ENCODE measurements at regions not wholly inside any gene's neighbourhood (a gene's known extent, or its start where the extent isn't known, plus 50 kb on each side); places are given as distances from the start of the nearest gene placed in this dataset.
"Not testable (repeated sequence)": the region's sequence is repeated elsewhere in the genome, so short reads cannot be mapped to it uniquely, and the experiment has no call there.

DNA sequence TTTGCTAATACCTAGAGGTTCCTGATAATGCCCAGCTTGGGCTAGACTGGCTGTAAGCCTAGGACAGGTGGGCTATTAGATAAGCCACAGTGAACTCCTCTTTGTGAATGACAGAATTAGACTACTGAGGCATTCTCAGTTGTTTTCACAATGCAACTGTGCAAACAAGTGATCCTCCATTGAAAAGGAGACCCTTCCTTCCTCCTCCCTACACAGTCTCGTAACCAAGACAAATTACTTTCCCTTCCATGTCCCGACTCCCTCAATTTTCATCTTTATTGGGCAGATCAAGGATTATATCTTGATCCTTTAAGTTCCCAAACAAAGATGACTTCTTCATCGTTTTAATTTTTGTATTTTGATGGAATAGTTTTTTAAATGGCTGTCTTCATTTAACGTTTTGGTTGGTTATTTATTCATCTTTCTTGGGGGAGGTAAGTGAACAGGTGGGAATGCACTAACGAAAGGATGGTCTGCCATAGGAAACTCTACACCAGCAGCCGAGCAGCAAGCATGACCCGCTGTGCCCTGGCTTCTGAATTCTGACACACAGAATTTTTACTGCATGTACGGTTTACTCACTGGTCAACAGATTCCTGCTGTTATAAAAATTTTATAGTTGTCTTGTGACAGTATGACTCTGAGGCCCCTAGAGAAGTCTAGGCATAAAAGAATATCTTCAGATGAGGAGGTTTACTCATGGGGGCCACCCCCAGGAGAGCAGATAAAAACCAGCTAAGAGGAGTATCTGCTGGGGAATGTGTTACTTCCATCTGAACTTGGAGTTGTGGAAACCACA, 137.5 kb upstream of the TUT7 start:
- no peak for DNase-seq (ENCODE audit: low read depth)

GRCh38 chr9:86488794-86489193, 134.6 kb upstream of the TUT7 start:
- no peak for DNase-seq (ENCODE audit: low read depth)

DNA sequence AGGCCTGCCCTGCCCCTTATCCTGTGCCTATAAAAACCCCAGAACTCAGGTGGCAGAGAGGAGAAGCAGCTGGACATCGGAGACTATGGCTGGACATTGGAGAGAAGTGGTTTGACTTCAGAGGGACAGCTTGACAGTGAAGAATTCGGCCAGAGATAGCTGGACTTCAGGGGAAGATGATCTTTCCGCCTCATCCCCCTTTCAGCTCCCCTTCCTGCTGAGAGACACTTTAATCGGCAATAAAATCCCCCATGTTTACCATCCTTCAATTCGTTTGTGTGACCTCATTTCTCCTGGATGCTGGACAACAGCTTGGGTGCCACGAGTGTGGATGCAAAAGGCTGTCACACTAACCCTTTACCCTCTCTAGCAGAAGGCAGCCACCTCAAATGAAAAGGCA, 134.1 kb upstream of the TUT7 start:
- no peak for DNase-seq (ENCODE audit: low read depth)

DNA sequence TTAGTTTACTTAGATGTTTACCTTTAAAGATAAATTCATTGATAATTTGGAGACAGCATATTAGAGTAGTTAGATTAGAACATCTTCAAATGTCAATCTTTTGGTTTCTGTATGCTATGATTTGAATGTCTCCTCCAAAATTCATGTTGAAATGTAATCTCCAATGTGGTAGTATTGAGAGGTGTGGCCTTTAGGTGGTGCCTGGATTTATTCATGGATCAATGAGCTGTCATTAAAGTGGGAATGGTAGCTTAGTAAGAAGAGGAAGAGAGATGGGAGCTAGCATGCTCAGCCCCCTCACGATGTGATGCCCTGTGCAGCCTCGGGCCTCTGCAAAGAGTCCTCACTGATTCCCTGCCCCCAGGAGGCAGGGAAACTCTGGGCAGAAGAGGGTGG, 133.6 kb upstream of the TUT7 start:
- no peak for DNase-seq (ENCODE audit: low read depth)

DNA sequence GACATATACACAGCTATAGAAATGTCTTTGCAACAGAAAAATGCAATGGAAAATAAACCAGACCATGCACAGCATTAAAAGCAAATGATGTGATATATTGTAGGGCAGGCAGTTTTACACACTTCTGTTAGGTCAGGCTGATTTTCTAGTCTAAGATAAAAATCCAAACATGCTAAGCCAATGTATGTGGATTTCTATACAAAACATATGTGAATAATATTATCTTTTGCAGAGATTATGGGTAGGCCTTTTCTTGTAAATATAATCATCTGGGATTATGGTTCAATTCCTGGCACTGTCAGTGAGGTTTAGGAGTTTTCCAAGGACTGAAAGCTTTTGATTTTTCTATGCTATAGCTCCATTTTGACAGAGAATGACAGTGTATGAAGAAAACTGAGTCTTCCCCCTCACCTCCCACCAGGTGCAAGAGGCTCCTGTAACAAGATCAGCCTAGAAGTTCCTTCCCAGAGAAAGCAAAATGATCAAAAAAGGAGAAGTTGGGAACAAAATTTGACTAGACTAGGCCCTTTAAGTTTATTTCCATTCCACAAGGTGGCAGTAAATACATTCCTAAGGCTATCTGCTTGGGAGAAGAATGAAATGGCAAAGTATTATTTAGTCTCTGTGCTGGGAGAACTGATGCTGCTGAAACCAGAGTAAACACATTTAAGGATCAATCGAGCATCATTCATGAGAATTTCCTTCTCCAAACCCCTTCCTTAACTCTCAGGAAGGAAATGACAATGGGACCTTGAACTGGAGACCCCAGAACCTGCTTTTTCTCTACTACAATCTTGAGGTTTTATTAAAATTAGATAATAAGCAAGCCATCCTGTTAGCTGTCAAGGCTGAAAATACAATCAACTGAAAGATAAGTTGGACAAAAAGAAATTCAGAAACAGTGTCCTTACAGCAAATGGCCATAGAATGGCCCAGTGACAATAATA, 133.0 kb upstream of the TUT7 start:
- DNase-seq (ENCODE audit: low read depth) = peak; percentile 45

DNA sequence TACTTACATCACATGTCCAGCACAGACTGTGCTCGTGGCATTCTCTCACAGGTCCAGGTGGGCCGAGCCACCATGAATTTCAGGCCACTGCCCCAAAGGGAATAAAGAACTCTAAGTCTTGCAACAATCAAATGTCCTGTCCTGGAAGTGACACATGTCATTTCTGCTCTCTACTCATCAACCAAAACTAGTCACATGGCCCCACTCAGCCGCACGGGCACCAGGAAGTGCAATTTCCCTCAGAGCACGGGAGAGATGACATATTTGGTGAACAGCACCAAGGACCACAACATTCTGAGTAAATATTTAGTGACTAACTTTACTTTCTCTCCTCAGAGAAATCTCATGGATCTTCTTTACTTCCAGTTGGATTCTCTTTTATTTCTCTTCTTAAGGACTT, 131.1 kb upstream of the TUT7 start:
- DNase-seq (ENCODE audit: low read depth) = no peak

- no peak for DNase-seq (ENCODE audit: low read depth)
Observed at GRCh38 chr9:86483496-86483895, 129.3 kb upstream of the TUT7 start.

GRCh38 chr9:86481466-86481865, 127.3 kb upstream of the TUT7 start:
- no peak for DNase-seq (ENCODE audit: low read depth)

GRCh38 chr9:86475255-86475654, 121.0 kb upstream of the TUT7 start:
- DNase-seq (ENCODE audit: low read depth) = not testable (repeated sequence)

GRCh38 chr9:86471171-86471815, 117.1 kb upstream of the TUT7 start:
- no peak for DNase-seq (ENCODE audit: low read depth)

- no peak for DNase-seq (ENCODE audit: low read depth)
Observed at GRCh38 chr9:86470326-86470725, 116.1 kb upstream of the TUT7 start.

GRCh38 chr9:86469476-86470250, 115.5 kb upstream of the TUT7 start:
- no peak for DNase-seq (ENCODE audit: low read depth)

- DNase-seq (ENCODE audit: low read depth) = no peak
Observed at GRCh38 chr9:86464242-86464641, 110.0 kb upstream of the TUT7 start.

GRCh38 chr9:86460216-86461002, 106.2 kb upstream of the TUT7 start:
- DNase-seq (ENCODE audit: low read depth) = no peak

DNA sequence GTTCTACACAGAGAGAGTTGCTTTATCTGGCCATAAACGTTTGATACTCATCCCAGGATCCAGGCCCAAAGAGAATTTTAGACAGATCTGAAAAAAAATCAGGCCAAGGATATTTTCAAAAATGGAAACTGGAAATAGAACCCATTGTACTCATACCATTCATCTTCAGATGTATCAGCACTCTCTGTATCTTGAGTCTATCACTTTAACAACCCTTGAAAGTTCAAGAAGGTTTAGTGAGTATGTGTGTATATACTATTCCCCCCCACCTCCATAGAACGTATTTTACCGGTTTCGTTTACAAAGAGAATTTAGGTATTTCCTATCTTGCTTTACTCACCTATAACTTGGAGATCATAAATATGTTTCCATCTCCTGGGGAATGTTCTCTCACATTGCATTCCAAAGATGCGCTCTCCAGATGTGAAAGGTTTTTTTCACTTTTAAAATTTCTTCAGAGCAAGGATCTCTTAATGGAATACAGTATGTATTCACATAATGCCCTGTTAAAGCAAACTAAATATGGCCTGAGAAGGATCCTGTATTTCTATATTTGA, 105.5 kb upstream of the TUT7 start:
- DNase-seq (ENCODE audit: low read depth) = no peak

GRCh38 chr9:86459191-86459590, 105.0 kb upstream of the TUT7 start:
- no peak for DNase-seq (ENCODE audit: low read depth)

GRCh38 chr9:86458191-86458855, 104.1 kb upstream of the TUT7 start:
- DNase-seq (ENCODE audit: low read depth) = no peak

- DNase-seq (ENCODE audit: low read depth) = no peak
Observed at GRCh38 chr9:86456416-86456815, 102.2 kb upstream of the TUT7 start.

DNA sequence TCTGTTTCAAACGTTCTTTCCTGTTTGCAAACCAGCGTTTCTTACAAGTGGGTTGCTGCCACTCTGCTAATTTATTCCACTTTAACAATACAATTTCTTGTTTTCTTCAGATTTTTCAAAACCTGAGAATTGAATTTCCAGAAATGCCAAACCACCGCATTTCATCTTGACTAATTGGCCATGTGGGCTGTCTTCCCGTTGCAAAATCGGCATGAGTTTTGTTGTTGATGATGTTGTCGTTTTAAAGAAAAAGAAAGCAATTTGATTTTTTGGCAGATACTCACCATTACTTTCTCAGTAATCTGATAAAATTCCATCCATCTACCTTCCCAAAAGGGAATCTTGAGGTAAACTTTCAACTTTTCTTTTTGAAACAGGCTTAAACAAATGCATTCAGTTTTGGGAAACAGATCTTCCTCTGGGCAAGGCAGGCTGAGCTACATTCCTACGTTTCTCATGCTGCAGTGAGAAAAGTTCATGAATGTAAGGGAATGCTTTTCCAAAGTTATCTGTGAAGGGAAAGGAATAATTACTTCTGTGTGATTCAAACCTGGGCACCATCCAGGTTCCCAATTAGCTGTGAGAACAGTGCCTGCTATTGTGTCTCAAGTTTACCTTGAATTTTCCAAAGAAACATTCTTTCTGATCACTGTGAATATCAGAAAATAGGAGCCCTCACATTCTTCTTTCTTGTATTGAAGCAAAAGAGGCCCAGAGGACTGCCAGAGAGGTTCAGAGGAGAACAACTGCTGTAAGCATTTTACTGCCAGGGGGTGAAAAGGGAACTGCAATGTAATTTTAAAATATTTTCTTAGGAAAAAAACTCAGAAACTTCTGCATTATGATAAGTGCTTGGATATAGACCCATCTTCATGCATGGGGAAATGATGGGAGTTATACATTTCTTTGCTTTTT, 100.7 kb upstream of the TUT7 start:
- no peak for DNase-seq (ENCODE audit: low read depth)

Measured in GM04504 (cell line).